ENCODE measurements at regions not wholly inside any gene's neighbourhood (a gene's known extent, or its start where the extent isn't known, plus 50 kb on each side); places are given as distances from the start of the nearest gene placed in this dataset.

- no peaks in the 10 kb centered on the region for H3K9me3 Mint-ChIP-seq
- peaks cover 5% of the 10 kb centered on the region for H3K4me1 Mint-ChIP-seq
- no peak overlapping the region for H3K4me3 Mint-ChIP-seq
- no peaks in the 10 kb centered on the region for H3K36me3 Mint-ChIP-seq
- no peaks in the 10 kb centered on the region for H3K27me3 Mint-ChIP-seq (ENCODE audit: low read depth)
- no peak overlapping the region for H3K27ac Mint-ChIP-seq
- no peak for DNase-seq (ENCODE audit: low spot score in 2 of 2, unreplicated experiment in 2 of 2)
- TF ChIP-seq CTCF (IDR thresholded peaks at IDR 0.05; ENCODE audit: unreplicated experiment), result no peak
Measured at GRCh38 chr16:10245002-10245401, 62.8 kb upstream of the GRIN2A start.

GRCh38 chr16:10250137-10250828 lies 68.1 kb upstream of the GRIN2A start:
- DNase-seq (ENCODE audit: low spot score in 2 of 2, unreplicated experiment in 2 of 2), result no peak
- H3K4me1 Mint-ChIP-seq, result peaks cover 6% of the 10 kb centered on the region
- no peak overlapping the region for H3K4me3 Mint-ChIP-seq
- no peak for TF ChIP-seq CTCF (IDR thresholded peaks at IDR 0.05; ENCODE audit: unreplicated experiment)
- H3K36me3 Mint-ChIP-seq, result no peaks in the 10 kb centered on the region
- H3K9me3 Mint-ChIP-seq, result no peaks in the 10 kb centered on the region
- no peak overlapping the region for H3K27ac Mint-ChIP-seq
- peaks cover 6% of the 10 kb centered on the region for H3K27me3 Mint-ChIP-seq (ENCODE audit: low read depth)

GRCh38 chr16:10252155-10252554 lies 69.9 kb upstream of the GRIN2A start:
- no peak for DNase-seq (ENCODE audit: low spot score in 2 of 2, unreplicated experiment in 2 of 2)
- Mint-ChIP-seq H3K27me3 (ENCODE audit: low read depth) (peaks cover 14% of the 10 kb centered on the region), H3K4me3 (no peak overlapping the region), H3K4me1 (peaks cover 21% of the 10 kb centered on the region), H3K36me3 (no peaks in the 10 kb centered on the region), H3K9me3 (no peaks in the 10 kb centered on the region), H3K27ac (no peak overlapping the region)
- no peak for TF ChIP-seq CTCF (IDR thresholded peaks at IDR 0.05; ENCODE audit: unreplicated experiment)

- peaks cover 14% of the 10 kb centered on the region for H3K27me3 Mint-ChIP-seq (ENCODE audit: low read depth)
- H3K4me1 Mint-ChIP-seq, result peaks cover 27% of the 10 kb centered on the region
- no peaks in the 10 kb centered on the region for H3K36me3 Mint-ChIP-seq
- no peaks in the 10 kb centered on the region for H3K9me3 Mint-ChIP-seq
- TF ChIP-seq CTCF (IDR thresholded peaks at IDR 0.05; ENCODE audit: unreplicated experiment), result no peak
- H3K4me3 Mint-ChIP-seq, result no peak overlapping the region
- H3K27ac Mint-ChIP-seq, result no peak overlapping the region
- DNase-seq (ENCODE audit: low spot score in 2 of 2, unreplicated experiment in 2 of 2), result no peak
Measured at GRCh38 chr16:10253409-10253808, 71.2 kb upstream of the GRIN2A start.

GRCh38 chr16:10255728-10256127 lies 73.5 kb upstream of the GRIN2A start:
- peaks cover 44% of the 10 kb centered on the region for H3K4me1 Mint-ChIP-seq
- H3K36me3 Mint-ChIP-seq, result no peaks in the 10 kb centered on the region
- peaks cover 14% of the 10 kb centered on the region for H3K27me3 Mint-ChIP-seq (ENCODE audit: low read depth)
- no peak for TF ChIP-seq CTCF (IDR thresholded peaks at IDR 0.05; ENCODE audit: unreplicated experiment)
- no peak overlapping the region for H3K4me3 Mint-ChIP-seq
- no peaks in the 10 kb centered on the region for H3K9me3 Mint-ChIP-seq
- DNase-seq (ENCODE audit: low spot score in 2 of 2, unreplicated experiment in 2 of 2), result no peak
- peak overlapping the region; percentile 7 for H3K27ac Mint-ChIP-seq

All from mesothelial cell of epicardium (in vitro differentiated cells).